Gastrocnemius medialis (tissue), 4 donors: ENCODE measurements at regions not wholly inside any gene's neighbourhood (a gene's known extent, or its start where the extent isn't known, plus 50 kb on each side); places are given as distances from the start of the nearest gene placed in this dataset.

Source experiments
- ATAC-seq, 2 donors: fragments of 150-250 bp; one replicate each; pipeline ENCODE4 v1.9.1; 2016
- DNase-seq, 2 donors: peaks; one replicate each; pipeline ENCODE4 v3.0.0-alpha.2; 2019
- H3K27ac ChIP-seq, 4 donors: fragments of 200-600 bp; sonication (generic); 1 replicate in 1 of 4; 2 replicates in 3 of 4; pipeline ENCODE4 v1.5.1; 2016 to 2018; ENCODE audit warnings: mild to moderate bottlenecking in 2 of 4, moderate library complexity in 1 of 4
- H3K27me3 ChIP-seq, 3 donors: fragments of 200-600 bp; sonication (generic) in 2 of 3; 1 replicate in 1 of 3; 2 replicates in 2 of 3; pipeline versions ENCODE4 v1.5.1 to v1.6.0; 2016 to 2019; ENCODE audit warnings: mild to moderate bottlenecking in 1 of 3, moderate library complexity in 1 of 3
- H3K36me3 ChIP-seq, 2 donors: fragments of 200-600 bp; sonication (generic) in 1 of 2; one replicate each; pipeline ENCODE4 v1.5.1; 2017 to 2018
- H3K4me1 ChIP-seq, 2 donors: fragments of 200-600 bp; sonication (generic) in 1 of 2; one replicate each; pipeline ENCODE4 v1.5.1; 2016 to 2017; ENCODE audit warnings: mild to moderate bottlenecking in 2 of 2
- H3K4me3 ChIP-seq, 4 donors: fragments of 200-600 bp; sonication (generic) in 3 of 4; 1 replicate in 1 of 4; 2 replicates in 3 of 4; pipeline ENCODE4 v1.5.1; 2016 to 2019; ENCODE audit warnings: mild to moderate bottlenecking in 2 of 4
- H3K9me3 ChIP-seq, 3 donors: fragments of 200-600 bp; sonication (generic) in 2 of 3; 1 replicate in 1 of 3; 2 replicates in 2 of 3; pipeline ENCODE4 v1.5.1; 2016 to 2019
- CTCF ChIP-seq, 5 experiments: fragments of 450-650 bp in 3 of 5; fragments of 200-600 bp in 2 of 5; sonication (generic) in 2 of 5; IDR thresholded peaks in 4 of 5; conservative IDR thresholded peaks in 1 of 5; 1 replicate in 4 of 5; 2 replicates in 1 of 5; pipeline ENCODE4 v1.5.1; 2016 to 2019; ENCODE audit warnings: antibody characterized with exemption in 5 of 5, mild to moderate bottlenecking in 3 of 5, moderate library complexity in 3 of 5
- POLR2A ChIP-seq, 2 donors: fragments of 450-650 bp; IDR thresholded peaks; one replicate each; pipeline ENCODE4 v1.6.1; 2017; ENCODE audit warnings: antibody characterized with exemption in 2 of 2, mild to moderate bottlenecking in 2 of 2, moderate library complexity in 2 of 2
- in situ Hi-C, 4 donors: fragments of 200-750 bp; cut with MboI; loops; one replicate each; pipeline versions ENCODE4 v1.15.0 to v1.8.0; 2017; ENCODE audit warnings: low sequenced_read_pairs in 4 of 4
- intact Hi-C: fragments of 100-400 bp; cut with DNase I; formaldehyde crosslinking; loops from one replicate; pipeline ENCODE4 v1.15.1; 2023; ENCODE audit warnings: low total_unique reads

- Histone ChIP-seq H3K27me3 (no peaks in the 10 kb centered on the region), H3K27ac (no peak overlapping the region), H3K4me3 (no peak overlapping the region), H3K9me3 (peaks cover 0 to 5% (median 0%) of the 10 kb centered on the region in 3 donors), H3K4me1 (no peaks in the 10 kb centered on the region), H3K36me3 (no peaks in the 10 kb centered on the region)
- in situ Hi-C loops (no loop called here), intact Hi-C loops (no loop called here)
- TF ChIP-seq POLR2A (IDR thresholded peaks at IDR 0.05): no peak
- TF ChIP-seq CTCF (IDR thresholded peaks at IDR 0.05 in 4 of 5, conservative IDR thresholded peaks at IDR 0.05 in 1 of 5): no peak
- DNase-seq (no peak), ATAC-seq (no peak)
Measured at GRCh38 chr4:174438711-174439110, 83.6 kb downstream of the HPGD start.

GRCh38 chr4:174437749-174438148 is 84.5 kb downstream of the HPGD start:
- TF ChIP-seq CTCF (IDR thresholded peaks at IDR 0.05 in 4 of 5, conservative IDR thresholded peaks at IDR 0.05 in 1 of 5) (no peak), POLR2A (IDR thresholded peaks at IDR 0.05) (no peak)
- Histone ChIP-seq H3K27ac (no peak overlapping the region), H3K9me3 (peaks cover 0 to 5% (median 0%) of the 10 kb centered on the region in 3 donors), H3K36me3 (no peaks in the 10 kb centered on the region), H3K4me1 (no peaks in the 10 kb centered on the region), H3K27me3 (no peaks in the 10 kb centered on the region), H3K4me3 (no peak overlapping the region)
- intact Hi-C loops (no loop called here), in situ Hi-C loops (no loop called here)
- ATAC-seq (no peak), DNase-seq (no peak)

- H3K27me3 ChIP-seq: no peaks in the 10 kb centered on the region
- ATAC-seq (no peak), DNase-seq (no peak)
- no peaks in the 10 kb centered on the region for H3K4me1 ChIP-seq
- no peaks in the 10 kb centered on the region for H3K36me3 ChIP-seq
- TF ChIP-seq POLR2A (IDR thresholded peaks at IDR 0.05) (no peak), CTCF (IDR thresholded peaks at IDR 0.05 in 4 of 5, conservative IDR thresholded peaks at IDR 0.05 in 1 of 5) (no peak)
- in situ Hi-C loops (no loop called here), intact Hi-C loops (no loop called here)
- H3K9me3 ChIP-seq: peaks cover 0 to 5% (median 0%) of the 10 kb centered on the region in 3 donors
- H3K4me3 ChIP-seq: no peak overlapping the region
- no peak overlapping the region for H3K27ac ChIP-seq
Measured at GRCh38 chr4:174437324-174437723, 85.0 kb downstream of the HPGD start.

- Histone ChIP-seq H3K4me1 (no peaks in the 10 kb centered on the region), H3K36me3 (no peaks in the 10 kb centered on the region), H3K27ac (no peak overlapping the region), H3K27me3 (no peaks in the 10 kb centered on the region), H3K9me3 (peaks cover 0 to 5% (median 0%) of the 10 kb centered on the region in 3 donors), H3K4me3 (no peak overlapping the region)
- no peak for DNase-seq
- ATAC-seq: no peak
- no peak for TF ChIP-seq POLR2A (IDR thresholded peaks at IDR 0.05)
- in situ Hi-C loops: no loop called here
- intact Hi-C loops: no loop called here
Measured at GRCh38 chr4:174436377-174436776, 85.9 kb downstream of the HPGD start.

- ATAC-seq (no peak), DNase-seq (no peak)
- in situ Hi-C loops: no loop called here
Measured at GRCh38 chr4:174435974-174436373, 86.3 kb downstream of the HPGD start.

More at GRCh38 chr4:174435974-174436373, 86.3 kb downstream of the HPGD start:
- no peaks in the 10 kb centered on the region for H3K4me1 ChIP-seq
- no peak overlapping the region for H3K27ac ChIP-seq
- intact Hi-C loops: no loop called here
- TF ChIP-seq CTCF (IDR thresholded peaks at IDR 0.05 in 4 of 5, conservative IDR thresholded peaks at IDR 0.05 in 1 of 5) (no peak), POLR2A (IDR thresholded peaks at IDR 0.05) (no peak)
- no peaks in the 10 kb centered on the region for H3K36me3 ChIP-seq
- no peaks in the 10 kb centered on the region for H3K27me3 ChIP-seq
- H3K9me3 ChIP-seq: peaks cover 0 to 5% (median 0%) of the 10 kb centered on the region in 3 donors
- no peak overlapping the region for H3K4me3 ChIP-seq
